Mesothelial cell of epicardium (in vitro differentiated cells): ENCODE measurements at regions not wholly inside any gene's neighbourhood (a gene's known extent, or its start where the extent isn't known, plus 50 kb on each side); places are given as distances from the start of the nearest gene placed in this dataset.

ENCODE experiments used
- DNase-seq, 2 experiments: peaks; one replicate each; pipeline ENCODE4 v3.0.0; 2021; ENCODE audit warnings: low spot score in 2 of 2; ENCODE audit not compliant: unreplicated experiment in 2 of 2
- H3K27ac Mint-ChIP-seq: 2 replicates; pipeline ENCODE4 v1.8.0; 2021; ENCODE audit warnings: mixed read lengths
- H3K27me3 Mint-ChIP-seq: 2 replicates; pipeline ENCODE4 v1.8.0; 2021; ENCODE audit warnings: low read depth, mixed read lengths
- H3K36me3 Mint-ChIP-seq: 2 replicates; pipeline ENCODE4 v1.8.0; 2021; ENCODE audit warnings: mixed read lengths
- H3K4me1 Mint-ChIP-seq: 2 replicates; pipeline ENCODE4 v1.8.0; 2021; ENCODE audit warnings: mixed read lengths
- H3K4me3 Mint-ChIP-seq: 2 replicates; pipeline ENCODE4 v1.8.0; 2021; ENCODE audit warnings: mild to moderate bottlenecking, moderate library complexity, mixed read lengths
- H3K9me3 Mint-ChIP-seq: 2 replicates; pipeline ENCODE4 v1.8.0; 2021; ENCODE audit warnings: mixed read lengths
- TF ChIP-seq, protein P1 (sequence below): fragments of 200-600 bp; sonication (generic); IDR thresholded peaks from one replicate; pipeline ENCODE4 v1.5.0; 2021; ENCODE audit warnings: antibody characterized with exemption; ENCODE audit not compliant: unreplicated experiment

- no peaks in the 10 kb centered on the region for H3K9me3 Mint-ChIP-seq
- H3K27ac Mint-ChIP-seq = no peak overlapping the region
- no peaks in the 10 kb centered on the region for H3K36me3 Mint-ChIP-seq
- no peaks in the 10 kb centered on the region for H3K27me3 Mint-ChIP-seq
- H3K4me3 Mint-ChIP-seq = no peak overlapping the region
- no peak for DNase-seq
- peaks cover 80% of the 10 kb centered on the region for H3K4me1 Mint-ChIP-seq
- TF ChIP-seq, protein P1, sequence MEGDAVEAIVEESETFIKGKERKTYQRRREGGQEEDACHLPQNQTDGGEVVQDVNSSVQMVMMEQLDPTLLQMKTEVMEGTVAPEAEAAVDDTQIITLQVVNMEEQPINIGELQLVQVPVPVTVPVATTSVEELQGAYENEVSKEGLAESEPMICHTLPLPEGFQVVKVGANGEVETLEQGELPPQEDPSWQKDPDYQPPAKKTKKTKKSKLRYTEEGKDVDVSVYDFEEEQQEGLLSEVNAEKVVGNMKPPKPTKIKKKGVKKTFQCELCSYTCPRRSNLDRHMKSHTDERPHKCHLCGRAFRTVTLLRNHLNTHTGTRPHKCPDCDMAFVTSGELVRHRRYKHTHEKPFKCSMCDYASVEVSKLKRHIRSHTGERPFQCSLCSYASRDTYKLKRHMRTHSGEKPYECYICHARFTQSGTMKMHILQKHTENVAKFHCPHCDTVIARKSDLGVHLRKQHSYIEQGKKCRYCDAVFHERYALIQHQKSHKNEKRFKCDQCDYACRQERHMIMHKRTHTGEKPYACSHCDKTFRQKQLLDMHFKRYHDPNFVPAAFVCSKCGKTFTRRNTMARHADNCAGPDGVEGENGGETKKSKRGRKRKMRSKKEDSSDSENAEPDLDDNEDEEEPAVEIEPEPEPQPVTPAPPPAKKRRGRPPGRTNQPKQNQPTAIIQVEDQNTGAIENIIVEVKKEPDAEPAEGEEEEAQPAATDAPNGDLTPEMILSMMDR = no peak
These were observed 230.5 kb upstream of the CAMK1G start for GRCh38 chr1:209353053-209353452.

DNA sequence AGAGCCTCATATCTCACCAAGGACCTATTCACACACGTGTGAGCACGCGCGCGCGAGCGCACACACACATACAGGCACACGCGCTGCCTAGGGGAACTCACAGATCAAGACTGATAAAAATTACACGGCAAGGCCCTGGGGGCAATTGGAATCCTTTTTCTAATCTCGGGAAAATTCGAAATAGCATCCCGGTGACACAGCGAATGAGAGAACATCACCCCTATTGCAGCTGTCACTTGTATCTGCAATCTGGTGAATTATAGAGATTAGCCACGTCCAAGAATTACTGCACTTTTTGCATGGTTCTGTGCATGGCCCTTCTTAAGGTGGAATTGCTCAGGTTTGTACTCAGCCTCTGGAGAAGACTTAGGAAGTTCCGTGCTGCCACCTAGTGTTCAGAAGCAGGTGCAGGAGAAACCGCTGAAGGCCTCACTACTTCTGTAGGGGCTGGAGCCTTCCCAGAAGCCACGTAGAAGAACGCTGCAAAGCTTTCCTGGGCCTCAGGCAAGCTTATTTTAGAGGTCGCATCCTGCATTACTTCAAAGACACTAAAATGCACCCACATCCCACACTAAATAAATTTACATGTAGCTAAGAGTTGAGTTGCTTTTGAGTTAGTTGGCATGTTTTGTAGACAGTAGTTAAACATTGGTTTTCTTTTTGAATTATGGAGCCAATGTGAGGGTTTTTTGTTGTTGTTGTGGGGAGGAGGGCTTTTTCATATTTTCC lies 229.2 kb upstream of the CAMK1G start:
- Mint-ChIP-seq H3K4me1 (peaks cover 68% of the 10 kb centered on the region), H3K36me3 (no peaks in the 10 kb centered on the region), H3K27me3 (no peaks in the 10 kb centered on the region), H3K27ac (peak overlapping the region; percentile 10), H3K4me3 (no peak overlapping the region), H3K9me3 (no peaks in the 10 kb centered on the region)
- TF ChIP-seq, protein P1 = peak; percentile 77
- peak; percentile 54 to 82 for DNase-seq

DNA sequence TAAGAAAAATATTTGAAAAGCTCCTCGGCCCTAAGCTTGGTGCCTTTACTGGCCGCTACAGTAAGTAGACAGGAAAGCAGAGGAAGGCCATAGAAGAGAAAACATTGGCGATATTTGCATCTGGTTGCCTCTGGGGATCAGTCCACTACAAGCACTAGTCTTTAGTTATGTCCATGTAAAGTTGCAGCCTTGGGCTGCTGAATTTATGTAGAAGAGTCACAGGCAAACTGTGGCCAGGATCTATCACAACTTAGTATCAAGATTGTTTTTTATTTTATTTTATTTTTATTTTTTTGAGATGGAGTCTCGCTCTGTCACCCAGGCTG lies 228.7 kb upstream of the CAMK1G start:
- Mint-ChIP-seq H3K4me1 (peaks cover 64% of the 10 kb centered on the region), H3K4me3 (no peak overlapping the region), H3K9me3 (no peaks in the 10 kb centered on the region), H3K36me3 (no peaks in the 10 kb centered on the region), H3K27me3 (no peaks in the 10 kb centered on the region), H3K27ac (peak overlapping the region; percentile 10)
- DNase-seq = no peak
- TF ChIP-seq, protein P1 = no peak

GRCh38 chr1:209355415-209355814 lies 228.1 kb upstream of the CAMK1G start:
- TF ChIP-seq, protein P1 = no peak
- Mint-ChIP-seq H3K27ac (no peak overlapping the region), H3K4me3 (no peak overlapping the region), H3K36me3 (no peaks in the 10 kb centered on the region), H3K4me1 (peaks cover 64% of the 10 kb centered on the region), H3K27me3 (no peaks in the 10 kb centered on the region), H3K9me3 (no peaks in the 10 kb centered on the region)
- no peak for DNase-seq

GRCh38 chr1:209356976-209357377 lies 226.5 kb upstream of the CAMK1G start:
- Mint-ChIP-seq H3K27me3 (no peaks in the 10 kb centered on the region), H3K4me3 (no peak overlapping the region), H3K9me3 (no peaks in the 10 kb centered on the region), H3K36me3 (no peaks in the 10 kb centered on the region), H3K4me1 (peaks cover 56% of the 10 kb centered on the region), H3K27ac (no peak overlapping the region)
- no peak for DNase-seq
- TF ChIP-seq, protein P1 = no peak
